GM23338 (cell line): ENCODE measurements at regions not wholly inside any gene's neighbourhood (a gene's known extent, or its start where the extent isn't known, plus 50 kb on each side); places are given as distances from the start of the nearest gene placed in this dataset.

Experiments
- ATAC-seq: fragments of 200-7000 bp; cut with Tn5 transposase; 3 replicates; pipeline ENCODE4 v1.9.1; 2020
- DNase-seq: peaks from one replicate; pipeline ENCODE4 v3.0.0-alpha.2; 2015; ENCODE audit warnings: low spot score
- H2AFZ ChIP-seq: fragments of 200-600 bp; sonication (generic); 2 replicates; pipeline ENCODE4 v1.8.0; 2016; ENCODE audit warnings: antibody characterized with exemption, mild to moderate bottlenecking, moderate library complexity
- H3F3A ChIP-seq: fragments of 200-600 bp; sonication (generic); replicated peaks from 2 replicates; pipeline ENCODE4 v1.8.0; 2017; ENCODE audit warnings: antibody characterized with exemption, mixed run types, low read depth
- H3K27ac ChIP-seq: fragments of 200-600 bp; sonication (generic); 2 replicates; pipeline ENCODE4 v1.6.1; 2016; ENCODE audit warnings: low read depth
- H3K27me3 ChIP-seq: fragments of 200-600 bp; sonication (generic); 2 replicates; pipeline ENCODE4 v1.8.0; 2016; ENCODE audit warnings: mild to moderate bottlenecking, mixed run types, moderate library complexity; ENCODE audit not compliant: insufficient read depth
- H3K36me3 ChIP-seq: fragments of 200-600 bp; sonication (generic); 2 replicates; pipeline ENCODE4 v1.8.0; 2016; ENCODE audit warnings: mild to moderate bottlenecking; ENCODE audit not compliant: insufficient read depth
- H3K4me1 ChIP-seq: fragments of 200-600 bp; sonication (generic); 2 replicates; pipeline ENCODE4 v1.8.0; 2016; ENCODE audit warnings: mild to moderate bottlenecking, moderate library complexity; ENCODE audit not compliant: insufficient read depth
- H3K4me2 ChIP-seq: fragments of 200-600 bp; sonication (generic); 2 replicates; pipeline ENCODE4 v1.7.1; 2017; ENCODE audit warnings: mixed run types
- H3K4me3 ChIP-seq: fragments of 200-600 bp; sonication (generic); 2 replicates; pipeline ENCODE4 v1.6.1; 2016; ENCODE audit warnings: mixed run types
- H3K79me2 ChIP-seq: fragments of 200-600 bp; sonication (generic); replicated peaks from 2 replicates; pipeline ENCODE4 v1.8.0; 2017; ENCODE audit warnings: mild to moderate bottlenecking; ENCODE audit not compliant: insufficient read depth
- H3K9me2 ChIP-seq: fragments of 200-600 bp; sonication (generic); 2 replicates; pipeline ENCODE4 v1.8.0; 2017; ENCODE audit not compliant: insufficient read depth
- H4K20me1 ChIP-seq: fragments of 200-600 bp; sonication (generic); replicated peaks from 2 replicates; pipeline ENCODE4 v1.8.0; 2017; ENCODE audit warnings: mild to moderate bottlenecking; ENCODE audit not compliant: insufficient read depth
- H3K27ac Mint-ChIP-seq: 2 replicates; pipeline ENCODE4 v1.8.0; 2020; ENCODE audit warnings: inconsistent platforms, mild to moderate bottlenecking, moderate library complexity, mixed read lengths
- H3K27me3 Mint-ChIP-seq: 3 replicates; pipeline ENCODE4 v1.8.0; 2022; ENCODE audit warnings: low read depth, mild to moderate bottlenecking, moderate library complexity, mixed read lengths, inconsistent platforms; ENCODE audit not compliant: insufficient read depth, poor library complexity
- H3K36me3 Mint-ChIP-seq: 3 replicates; pipeline ENCODE4 v1.8.0; 2021; ENCODE audit warnings: low read depth, mild to moderate bottlenecking, inconsistent platforms, moderate library complexity, mixed read lengths
- H3K4me1 Mint-ChIP-seq: 3 replicates; pipeline ENCODE4 v1.8.0; 2020; ENCODE audit warnings: mild to moderate bottlenecking, inconsistent platforms, mixed read lengths
- H3K4me3 Mint-ChIP-seq: 3 replicates; pipeline ENCODE4 v1.8.0; 2021; ENCODE audit warnings: moderate library complexity, mild to moderate bottlenecking, inconsistent platforms, mixed read lengths
- H3K9me3 Mint-ChIP-seq: 3 replicates; pipeline ENCODE4 v1.8.0; 2020; ENCODE audit warnings: moderate library complexity, mild to moderate bottlenecking, inconsistent platforms, mixed read lengths
- CREB1 ChIP-seq: fragments of 250-450 bp; sonication (Bioruptor Pico); IDR thresholded peaks from 2 replicates; pipeline ENCODE4 v1.5.0; 2020; ENCODE audit warnings: low read depth, mild to moderate bottlenecking, moderate library complexity
- JUNB ChIP-seq: IDR thresholded peaks from one replicate; pipeline ENCODE4 v1.6.1; 2016; ENCODE audit warnings: antibody characterized with exemption; ENCODE audit not compliant: unreplicated experiment
- POLR2AphosphoS5 ChIP-seq: IDR thresholded peaks from 2 replicates; pipeline ENCODE4 v1.6.1; 2016; ENCODE audit warnings: antibody characterized with exemption, low read depth
- ZNF114 ChIP-seq: fragments of 250-450 bp; sonication (Bioruptor Pico); IDR thresholded peaks from 2 replicates; pipeline ENCODE4 v1.5.0; 2020; ENCODE audit warnings: mild to moderate bottlenecking, moderate library complexity
- ZNF331 ChIP-seq: fragments of 250-450 bp; sonication (Bioruptor Pico); IDR thresholded peaks from 2 replicates; pipeline ENCODE4 v1.5.0; 2020; ENCODE audit warnings: low read depth, mild to moderate bottlenecking, moderate library complexity
- ZNF462 ChIP-seq: fragments of 250-450 bp; sonication (Bioruptor Pico); IDR thresholded peaks from 2 replicates; pipeline ENCODE4 v1.5.0; 2020; ENCODE audit warnings: mild to moderate bottlenecking, moderate library complexity
- TF ChIP-seq, protein P1 (sequence below): IDR thresholded peaks from one replicate; pipeline ENCODE4 v1.6.1; 2018; ENCODE audit warnings: antibody characterized with exemption; ENCODE audit not compliant: unreplicated experiment
- TF ChIP-seq, protein P2 (sequence below): IDR thresholded peaks from 2 replicates; pipeline ENCODE4 v1.6.1; 2016; ENCODE audit warnings: antibody characterized with exemption

DNA sequence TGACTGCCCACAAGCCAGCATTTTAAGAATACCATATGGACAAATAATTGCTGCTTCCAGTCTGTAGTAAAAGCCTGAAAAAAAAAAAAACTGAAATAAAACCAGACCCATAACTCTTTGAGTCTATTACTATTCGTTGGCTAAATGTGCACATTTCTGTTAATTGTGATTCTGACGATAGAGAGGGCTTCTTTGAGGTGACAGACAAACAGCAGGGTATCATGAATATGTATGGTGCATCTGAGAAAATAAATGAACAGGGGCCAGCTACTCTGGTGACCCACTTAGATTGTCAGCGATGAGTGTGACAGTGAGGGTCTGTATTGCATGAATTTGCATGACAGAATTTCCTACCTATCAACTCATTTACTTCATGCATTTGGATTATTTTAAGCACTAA is 427.8 kb upstream of the SOX11 start:
- no peak overlapping the region for H3K4me2 ChIP-seq
- no peaks in the 10 kb centered on the region for H3K4me1 Mint-ChIP-seq
- peaks cover 9% of the 10 kb centered on the region; the same call in 1 of the 3 replicates for H3K36me3 Mint-ChIP-seq

More for the DNA sequence above, 427.8 kb upstream of the SOX11 start:
- Histone ChIP-seq H4K20me1 (no peaks in the 10 kb centered on the region), H3K79me2 (no peaks in the 10 kb centered on the region), H3K4me1 (no peaks in the 10 kb centered on the region), H3K4me3 (no peak overlapping the region), H3K27me3 (no peaks in the 10 kb centered on the region), H3K9me2 (no peaks in the 10 kb centered on the region), H2AFZ (no peak overlapping the region), H3F3A (no peaks in the 10 kb centered on the region), H3K27ac (no peak overlapping the region), H3K36me3 (no peaks in the 10 kb centered on the region)
- H3K27me3 Mint-ChIP-seq = peaks cover 4% of the 10 kb centered on the region
- no peak for ATAC-seq
- no peak overlapping the region for H3K27ac Mint-ChIP-seq
- no peak overlapping the region for H3K4me3 Mint-ChIP-seq
- no peak for DNase-seq
- peaks cover 77% of the 10 kb centered on the region for H3K9me3 Mint-ChIP-seq
- TF ChIP-seq, protein P1, sequence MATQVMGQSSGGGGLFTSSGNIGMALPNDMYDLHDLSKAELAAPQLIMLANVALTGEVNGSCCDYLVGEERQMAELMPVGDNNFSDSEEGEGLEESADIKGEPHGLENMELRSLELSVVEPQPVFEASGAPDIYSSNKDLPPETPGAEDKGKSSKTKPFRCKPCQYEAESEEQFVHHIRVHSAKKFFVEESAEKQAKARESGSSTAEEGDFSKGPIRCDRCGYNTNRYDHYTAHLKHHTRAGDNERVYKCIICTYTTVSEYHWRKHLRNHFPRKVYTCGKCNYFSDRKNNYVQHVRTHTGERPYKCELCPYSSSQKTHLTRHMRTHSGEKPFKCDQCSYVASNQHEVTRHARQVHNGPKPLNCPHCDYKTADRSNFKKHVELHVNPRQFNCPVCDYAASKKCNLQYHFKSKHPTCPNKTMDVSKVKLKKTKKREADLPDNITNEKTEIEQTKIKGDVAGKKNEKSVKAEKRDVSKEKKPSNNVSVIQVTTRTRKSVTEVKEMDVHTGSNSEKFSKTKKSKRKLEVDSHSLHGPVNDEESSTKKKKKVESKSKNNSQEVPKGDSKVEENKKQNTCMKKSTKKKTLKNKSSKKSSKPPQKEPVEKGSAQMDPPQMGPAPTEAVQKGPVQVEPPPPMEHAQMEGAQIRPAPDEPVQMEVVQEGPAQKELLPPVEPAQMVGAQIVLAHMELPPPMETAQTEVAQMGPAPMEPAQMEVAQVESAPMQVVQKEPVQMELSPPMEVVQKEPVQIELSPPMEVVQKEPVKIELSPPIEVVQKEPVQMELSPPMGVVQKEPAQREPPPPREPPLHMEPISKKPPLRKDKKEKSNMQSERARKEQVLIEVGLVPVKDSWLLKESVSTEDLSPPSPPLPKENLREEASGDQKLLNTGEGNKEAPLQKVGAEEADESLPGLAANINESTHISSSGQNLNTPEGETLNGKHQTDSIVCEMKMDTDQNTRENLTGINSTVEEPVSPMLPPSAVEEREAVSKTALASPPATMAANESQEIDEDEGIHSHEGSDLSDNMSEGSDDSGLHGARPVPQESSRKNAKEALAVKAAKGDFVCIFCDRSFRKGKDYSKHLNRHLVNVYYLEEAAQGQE = no peak
- TF ChIP-seq ZNF462 (CRISPR knock-in tag) = no peak
- no peak for TF ChIP-seq JUNB
- TF ChIP-seq, protein P2, sequence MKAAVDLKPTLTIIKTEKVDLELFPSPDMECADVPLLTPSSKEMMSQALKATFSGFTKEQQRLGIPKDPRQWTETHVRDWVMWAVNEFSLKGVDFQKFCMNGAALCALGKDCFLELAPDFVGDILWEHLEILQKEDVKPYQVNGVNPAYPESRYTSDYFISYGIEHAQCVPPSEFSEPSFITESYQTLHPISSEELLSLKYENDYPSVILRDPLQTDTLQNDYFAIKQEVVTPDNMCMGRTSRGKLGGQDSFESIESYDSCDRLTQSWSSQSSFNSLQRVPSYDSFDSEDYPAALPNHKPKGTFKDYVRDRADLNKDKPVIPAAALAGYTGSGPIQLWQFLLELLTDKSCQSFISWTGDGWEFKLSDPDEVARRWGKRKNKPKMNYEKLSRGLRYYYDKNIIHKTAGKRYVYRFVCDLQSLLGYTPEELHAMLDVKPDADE = no peak
- no peak for TF ChIP-seq ZNF114
- TF ChIP-seq ZNF331 (CRISPR knock-in tag) = no peak
- TF ChIP-seq CREB1 (CRISPR knock-in tag) = no peak
- TF ChIP-seq POLR2AphosphoS5 = no peak
